HG03139 (cell line): ENCODE measurements at regions not wholly inside any gene's neighbourhood (a gene's known extent, or its start where the extent isn't known, plus 50 kb on each side); places are given as distances from the start of the nearest gene placed in this dataset.

Source experiments
- ATAC-seq: cut with Tn5 transposase; IDR thresholded peaks from one replicate; pipeline ENCODE4 v1.9.1; 2021; ENCODE audit not compliant: unreplicated experiment

DNA sequence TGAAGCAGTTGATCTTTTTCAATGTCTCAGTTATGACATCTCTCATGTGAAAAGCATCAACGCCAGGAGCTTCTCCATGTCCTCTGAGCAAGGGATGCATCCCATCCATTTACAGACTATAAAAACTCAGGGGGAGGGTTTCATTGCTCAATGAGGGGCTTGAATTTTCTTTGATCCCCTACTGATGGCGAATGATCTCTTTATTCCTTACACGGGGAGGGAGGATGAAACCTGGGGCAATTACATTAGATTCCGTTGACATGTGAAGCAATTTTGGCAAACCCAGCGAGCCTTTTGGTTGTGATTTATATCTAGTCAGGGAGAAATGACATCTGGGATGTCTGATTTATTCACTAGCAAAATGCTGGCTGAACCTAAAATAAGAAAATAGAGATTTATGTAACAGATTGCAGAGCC is 268.9 kb downstream of the HIVEP2 start:
- no peak for ATAC-seq

DNA sequence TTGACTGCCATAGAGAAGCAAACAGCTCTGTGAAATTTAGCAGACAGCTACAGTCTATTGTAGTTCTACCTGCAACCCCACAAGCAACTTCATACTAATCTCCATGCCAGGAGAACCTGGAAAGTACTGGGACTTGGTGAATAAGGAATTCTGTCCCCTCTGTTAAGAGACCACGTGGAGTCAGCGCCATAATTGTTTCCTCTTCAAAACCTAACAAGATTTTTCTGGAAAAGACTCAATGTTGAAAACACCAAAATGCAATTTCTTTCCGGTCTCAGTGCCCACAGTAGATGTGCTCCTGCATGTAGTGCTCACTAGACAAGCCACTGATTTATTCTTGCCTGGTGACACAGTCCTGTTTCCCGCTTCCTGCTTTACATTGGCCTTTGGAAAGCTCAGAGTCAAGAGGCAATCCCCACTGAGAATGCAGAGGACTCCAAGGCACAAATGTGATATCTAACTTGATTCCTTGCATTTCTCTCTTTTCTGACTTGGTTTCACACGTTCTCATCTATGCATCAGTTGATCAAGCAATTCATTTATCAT is 268.3 kb downstream of the HIVEP2 start:
- no peak for ATAC-seq

DNA sequence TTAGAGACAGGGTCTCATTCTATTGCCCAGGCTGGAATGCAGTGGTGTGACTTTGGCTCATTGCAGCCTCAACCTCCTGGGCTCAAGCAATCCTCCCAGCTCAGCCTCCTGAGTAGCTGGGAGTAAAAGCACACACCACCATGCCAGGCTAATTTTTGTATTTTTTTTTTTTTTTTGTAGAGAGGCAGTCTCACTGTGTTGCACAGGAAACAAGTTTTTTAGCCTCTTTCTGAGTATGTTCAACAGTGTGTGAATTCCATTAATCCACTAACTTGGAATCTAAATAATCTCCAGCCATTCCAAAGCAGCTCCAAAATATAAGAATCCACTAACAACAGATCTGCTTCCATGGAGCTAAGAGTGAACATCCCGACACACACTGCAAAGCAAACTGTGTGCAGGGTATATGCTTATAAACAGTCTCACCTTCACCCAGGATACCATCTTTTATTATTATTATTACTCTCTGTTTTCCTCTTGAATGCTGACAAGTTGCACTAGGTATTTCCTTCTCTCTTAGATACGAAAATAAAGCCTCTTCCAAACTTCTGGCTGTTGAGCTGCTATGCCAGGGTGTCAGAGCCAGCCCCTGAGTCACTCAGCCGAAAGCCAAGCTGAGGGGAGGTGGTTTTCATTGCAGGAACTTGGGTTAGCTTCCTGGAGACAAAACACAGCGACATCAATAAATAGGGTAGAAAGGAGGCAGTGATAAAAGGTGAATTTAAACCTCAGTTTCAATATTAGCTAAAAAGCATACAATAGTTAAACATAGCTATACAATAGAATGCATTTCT is 264.9 kb downstream of the HIVEP2 start:
- ATAC-seq: no peak

DNA sequence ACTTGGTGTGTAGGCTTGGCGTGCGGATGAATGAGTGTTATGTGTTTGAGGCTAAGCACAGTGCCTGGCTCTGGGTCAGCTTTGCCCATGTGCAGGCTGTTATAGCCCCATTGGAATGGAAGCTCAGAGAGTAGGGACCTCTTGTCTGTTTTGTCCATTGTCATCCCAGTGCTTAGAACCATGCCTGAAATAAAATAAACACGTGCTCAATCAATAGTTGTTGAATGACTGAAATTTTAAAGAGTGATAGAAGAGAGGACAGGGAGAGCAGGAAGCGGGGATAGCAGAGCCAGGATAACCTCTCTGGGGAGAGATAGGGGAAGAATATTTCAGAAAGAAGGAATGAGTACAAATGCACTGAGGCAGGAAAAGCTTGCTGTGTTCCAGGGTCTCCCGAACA is 263.9 kb downstream of the HIVEP2 start:
- no peak for ATAC-seq

DNA sequence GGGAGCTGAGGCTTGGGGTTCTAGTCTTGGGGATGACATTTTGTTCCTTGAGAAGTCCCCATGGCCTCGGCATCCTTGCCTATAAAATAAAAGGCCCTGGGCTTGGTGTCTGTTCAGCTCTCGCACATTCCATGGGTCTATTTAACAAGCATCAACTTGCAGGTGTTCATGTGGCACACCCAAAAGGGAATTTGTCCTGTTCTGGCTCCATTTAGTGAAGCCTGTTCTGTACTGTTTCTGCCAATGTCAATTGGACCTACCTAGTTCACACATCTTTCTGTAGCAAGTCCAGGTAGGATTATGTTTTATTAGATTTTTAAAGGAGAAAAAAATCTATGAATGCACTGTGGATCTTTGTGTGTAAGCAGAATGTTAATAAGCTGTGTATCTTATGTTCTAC is 262.0 kb downstream of the HIVEP2 start:
- ATAC-seq: no peak

DNA sequence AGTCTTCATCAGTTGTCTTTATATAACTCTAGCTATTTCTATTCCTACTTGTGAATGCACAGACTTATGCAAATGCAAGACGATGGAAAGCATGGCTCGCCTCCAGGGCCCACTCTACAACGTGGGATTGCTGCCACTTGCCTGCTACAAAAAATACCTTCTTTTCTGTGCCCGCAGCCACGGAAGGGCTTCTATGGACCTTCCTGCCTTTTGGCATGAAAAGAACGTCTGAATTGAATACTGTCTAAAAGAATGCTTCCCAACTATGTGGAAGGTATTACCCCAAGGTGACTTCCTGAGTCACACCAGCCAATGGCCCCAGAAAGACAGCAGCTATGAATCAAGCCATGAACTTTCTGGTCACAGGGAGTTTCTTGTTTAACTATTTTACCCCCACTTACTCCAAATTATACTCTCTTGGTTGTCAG is 261.2 kb downstream of the HIVEP2 start:
- ATAC-seq: no peak

DNA sequence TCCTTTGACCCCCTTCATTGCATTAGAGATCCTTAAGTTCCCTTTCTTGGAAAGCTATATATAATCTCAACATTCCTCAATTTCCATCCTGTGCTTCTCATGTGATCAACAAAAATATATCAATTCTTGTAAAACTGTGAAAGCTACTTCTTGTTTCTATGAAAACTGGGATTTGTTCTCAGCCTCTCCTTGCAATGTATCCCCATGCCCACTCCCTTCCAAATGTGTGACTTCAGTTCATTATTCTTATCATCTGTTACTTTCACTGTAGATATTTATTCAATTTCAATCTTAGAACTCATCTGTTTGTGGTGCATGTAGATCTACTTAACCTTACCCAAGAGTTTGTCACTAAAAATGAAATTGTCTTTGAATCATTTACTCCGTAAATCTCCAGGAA is 260.6 kb downstream of the HIVEP2 start:
- no peak for ATAC-seq

DNA sequence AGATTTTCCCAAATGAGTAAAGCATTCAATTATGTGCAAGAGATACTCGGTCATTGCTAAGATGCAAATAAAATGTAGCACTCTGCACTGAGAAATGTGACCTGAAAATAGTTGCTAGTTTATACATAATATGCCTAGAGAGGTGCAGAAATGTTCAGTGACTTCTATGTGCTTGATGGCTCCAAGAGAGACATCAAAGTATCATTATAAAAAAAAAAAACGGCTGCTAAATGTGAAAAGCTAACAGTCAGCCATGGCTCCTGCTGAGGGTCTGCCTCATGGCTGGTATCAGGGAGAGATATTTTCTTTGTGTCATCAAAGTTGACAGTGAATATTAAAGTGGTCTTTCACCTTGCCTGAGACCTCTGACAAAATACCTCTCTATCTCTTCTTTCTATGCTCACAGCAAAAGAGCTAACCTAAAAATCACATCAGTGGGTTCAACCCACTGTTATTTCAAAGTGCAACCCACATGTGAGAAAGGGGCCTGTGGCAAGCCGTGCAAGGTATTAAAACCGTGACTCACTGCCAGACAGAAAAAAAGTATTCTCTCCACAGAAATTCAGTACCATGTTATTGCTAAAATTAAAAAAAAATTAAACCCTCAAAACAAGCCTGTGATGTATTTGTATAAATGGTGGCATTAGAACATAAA is 259.0 kb downstream of the HIVEP2 start:
- no peak for ATAC-seq

DNA sequence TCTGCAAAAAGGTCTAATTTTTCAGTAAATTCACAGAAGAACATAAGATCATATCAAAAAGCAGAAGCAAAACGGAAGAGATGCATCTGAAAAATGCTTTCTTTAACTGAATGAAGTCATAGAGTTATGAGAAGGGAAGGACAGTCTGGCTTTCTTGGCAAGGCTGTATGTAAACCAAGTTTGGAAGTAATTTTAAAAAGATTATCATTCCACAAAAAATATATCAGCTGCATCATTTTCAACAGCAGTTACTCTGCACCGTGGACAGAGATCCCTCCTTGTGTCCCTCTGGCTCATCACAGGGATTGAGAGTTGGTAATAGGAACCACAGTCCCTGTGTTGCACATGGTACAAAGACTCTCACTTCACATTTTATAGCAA is 258.5 kb downstream of the HIVEP2 start:
- no peak for ATAC-seq

DNA sequence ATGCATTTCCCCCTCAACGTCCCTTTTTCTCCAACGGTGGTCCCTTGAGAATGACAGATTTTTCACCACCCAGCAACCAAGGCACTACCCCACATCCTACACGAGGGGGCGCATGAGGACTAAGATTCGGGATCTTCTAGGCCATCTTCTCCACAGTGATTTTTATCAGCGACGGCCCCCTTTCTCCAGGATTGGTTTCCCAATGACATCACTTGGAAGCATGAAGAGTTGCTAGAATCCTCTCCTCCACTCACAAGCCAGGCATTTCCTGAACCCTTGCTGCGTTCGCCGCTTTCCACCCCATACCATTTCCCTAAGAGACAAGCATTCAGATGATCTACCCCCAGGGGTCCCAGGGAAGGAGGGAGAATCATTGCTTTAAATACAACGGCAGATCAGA is 252.0 kb downstream of the HIVEP2 start:
- peak; percentile 58 for ATAC-seq

DNA sequence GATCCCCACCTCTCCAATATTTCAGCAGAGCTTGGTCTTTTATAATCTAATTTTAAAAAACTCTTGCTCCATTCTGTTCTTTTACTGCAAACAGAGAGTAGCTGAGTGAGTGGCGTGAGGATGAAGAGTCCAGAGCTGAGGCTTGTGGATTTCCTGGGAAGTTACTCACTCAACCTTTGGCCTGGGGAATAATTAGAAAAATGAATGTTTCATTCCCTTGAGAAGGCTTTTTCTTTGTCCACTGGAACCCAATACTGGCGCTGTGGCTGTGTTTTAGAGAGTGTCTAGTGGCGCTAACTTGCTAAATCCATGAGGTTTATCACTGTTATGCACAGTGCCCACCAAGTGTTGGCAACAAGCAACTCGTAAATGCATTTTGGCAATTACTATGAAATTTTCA is 251.5 kb downstream of the HIVEP2 start:
- no peak for ATAC-seq

DNA sequence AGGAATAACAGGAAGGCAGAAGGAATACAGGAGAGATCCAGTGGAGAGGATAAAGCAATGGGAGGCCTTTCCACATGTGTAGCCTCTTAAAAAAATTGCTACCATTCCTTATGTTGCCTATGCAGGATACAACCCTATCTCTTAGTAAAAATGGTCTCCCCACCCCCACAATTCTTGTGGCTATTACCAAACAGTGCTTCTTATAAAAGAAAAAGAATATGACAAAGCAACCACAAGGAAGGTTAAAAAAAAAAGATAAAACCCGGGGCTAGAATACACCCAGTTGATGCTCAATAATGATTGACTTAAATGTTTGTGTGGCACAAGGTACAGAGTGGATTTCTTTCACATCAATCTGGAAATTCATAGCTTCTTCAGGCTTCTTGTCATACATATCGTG is 250.9 kb downstream of the HIVEP2 start:
- ATAC-seq: no peak

DNA sequence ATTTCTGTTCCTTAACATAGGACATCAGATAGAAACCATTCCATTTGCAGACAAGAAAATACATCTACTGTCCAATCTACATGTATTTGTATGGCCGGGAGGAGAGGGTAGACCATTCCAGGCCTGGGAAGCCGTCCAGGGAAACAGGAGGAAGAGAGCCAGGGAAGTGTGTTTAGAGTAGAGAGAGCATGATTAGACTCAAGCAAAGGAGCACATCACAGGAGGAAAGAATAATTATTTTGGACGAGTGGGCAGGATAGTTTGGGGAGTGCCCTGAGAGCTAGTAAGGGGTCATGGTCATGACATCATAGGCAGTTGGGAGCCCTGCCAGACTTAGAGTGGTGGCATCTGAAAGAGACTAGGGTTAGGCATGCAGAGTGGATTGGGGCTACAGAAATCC is 250.0 kb downstream of the HIVEP2 start:
- ATAC-seq: no peak

DNA sequence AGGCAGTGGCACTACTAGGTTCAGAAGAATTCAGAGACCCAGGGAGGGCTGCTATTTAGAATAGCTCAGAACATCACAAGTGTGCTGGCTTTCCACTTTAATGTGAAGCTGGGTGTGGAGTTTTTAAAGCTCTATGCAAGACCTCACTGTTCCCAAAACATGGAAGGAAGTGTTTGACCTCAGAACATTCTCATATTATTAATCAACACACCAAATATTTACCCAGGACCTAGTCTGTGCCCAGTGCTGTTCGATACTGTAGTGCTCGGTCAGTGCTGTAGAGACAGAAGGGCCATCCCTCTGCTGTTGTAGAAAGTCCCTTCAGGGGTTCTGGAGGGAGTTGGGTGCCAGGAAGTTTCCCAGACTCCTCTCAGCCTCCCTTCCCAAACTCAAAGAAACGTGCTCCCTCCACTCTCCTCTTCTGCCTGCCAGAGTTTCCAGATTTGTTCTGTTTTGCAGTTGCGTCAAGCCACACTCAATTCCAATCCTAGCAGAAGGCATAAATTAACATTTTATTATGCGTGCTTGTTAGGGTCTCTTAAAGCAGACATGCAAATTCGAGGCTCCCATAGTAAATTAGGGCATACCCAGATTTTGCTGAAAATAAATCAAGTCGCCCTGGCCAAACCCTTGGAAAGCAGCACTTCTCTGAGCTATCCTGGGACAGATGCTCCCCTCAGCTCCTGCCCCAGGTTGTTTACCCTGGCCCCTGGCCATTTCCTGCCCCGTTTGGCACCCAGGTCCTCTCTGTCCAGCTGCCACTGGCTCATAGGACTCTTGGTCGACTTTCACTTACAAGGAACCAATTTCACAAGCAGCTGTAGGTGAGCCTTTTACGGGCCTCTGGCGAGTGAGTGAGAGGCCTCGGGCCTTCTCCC is 248.6 kb downstream of the HIVEP2 start:
- ATAC-seq: no peak

DNA sequence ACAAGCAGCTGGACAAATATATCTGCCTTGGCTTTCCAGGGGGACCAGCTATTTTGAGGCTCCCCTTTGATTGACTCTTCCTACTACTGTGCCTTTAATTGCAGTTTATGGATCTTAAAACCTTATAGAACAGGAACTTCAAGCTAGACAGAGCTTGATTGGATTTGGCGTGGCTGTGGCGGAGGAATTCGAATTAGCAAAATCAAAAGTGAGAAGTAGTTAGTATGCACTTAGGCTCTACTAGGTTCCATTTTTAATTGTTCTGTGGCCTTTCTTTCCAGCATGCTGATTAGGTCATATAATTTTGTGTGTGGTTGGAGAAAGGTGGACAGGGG is 248.0 kb downstream of the HIVEP2 start:
- no peak for ATAC-seq

DNA sequence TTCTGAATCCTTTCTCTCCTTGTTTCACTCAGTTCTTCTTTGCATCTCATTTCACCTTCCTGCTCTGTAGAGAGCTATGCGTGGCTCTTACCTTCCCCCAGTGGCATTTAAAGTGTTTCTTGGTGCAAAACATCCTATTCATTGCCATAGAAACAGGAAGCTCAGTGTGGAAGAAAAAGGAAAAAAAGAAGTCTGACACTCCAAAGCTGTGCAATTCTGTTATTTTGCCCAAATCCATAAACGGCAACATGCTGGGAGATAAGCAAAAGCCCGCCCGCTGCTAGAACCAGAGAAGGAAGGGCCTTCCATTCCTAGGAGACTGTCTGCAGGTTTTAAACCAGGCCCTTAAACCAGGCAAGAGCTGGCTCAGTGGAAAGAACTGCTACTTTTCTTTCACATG is 247.1 kb downstream of the HIVEP2 start:
- no peak for ATAC-seq

DNA sequence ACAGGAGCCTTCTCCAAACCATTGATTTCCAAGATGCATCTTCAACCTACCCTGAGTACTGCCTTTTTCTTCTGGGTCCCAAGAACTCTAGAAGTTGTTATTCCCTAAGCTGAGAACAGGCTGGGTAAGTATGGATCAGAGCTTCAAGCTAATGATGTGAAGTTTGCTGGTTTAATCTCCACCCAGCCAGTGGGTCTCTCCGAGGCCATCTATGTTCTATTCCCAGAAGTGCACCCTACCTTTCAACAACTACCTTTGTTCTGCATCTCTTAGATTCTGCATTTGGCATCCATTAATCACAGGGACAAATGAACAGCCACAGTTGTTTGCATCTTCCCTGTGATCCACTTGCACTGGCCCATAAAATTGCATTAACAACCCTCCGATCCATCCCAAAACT is 246.2 kb downstream of the HIVEP2 start:
- ATAC-seq: no peak

DNA sequence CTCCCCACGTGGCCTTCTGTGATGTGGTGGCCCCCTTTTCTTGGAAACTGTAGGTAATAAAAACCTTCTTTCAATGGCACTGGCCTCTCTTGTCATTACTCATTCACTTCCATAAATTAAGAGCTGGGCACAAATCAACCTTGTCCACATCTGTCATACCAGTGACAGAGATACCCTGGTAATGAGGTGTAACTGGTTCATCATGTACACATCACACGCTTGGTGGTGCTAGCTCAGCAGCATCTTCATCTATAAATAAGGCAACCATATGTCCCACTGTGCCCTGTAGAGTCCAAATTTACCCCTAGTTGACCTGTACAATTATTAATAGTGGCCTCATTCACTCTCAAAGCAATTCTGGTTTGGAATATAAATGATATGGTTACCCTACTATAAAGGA is 245.6 kb downstream of the HIVEP2 start:
- ATAC-seq: no peak

DNA sequence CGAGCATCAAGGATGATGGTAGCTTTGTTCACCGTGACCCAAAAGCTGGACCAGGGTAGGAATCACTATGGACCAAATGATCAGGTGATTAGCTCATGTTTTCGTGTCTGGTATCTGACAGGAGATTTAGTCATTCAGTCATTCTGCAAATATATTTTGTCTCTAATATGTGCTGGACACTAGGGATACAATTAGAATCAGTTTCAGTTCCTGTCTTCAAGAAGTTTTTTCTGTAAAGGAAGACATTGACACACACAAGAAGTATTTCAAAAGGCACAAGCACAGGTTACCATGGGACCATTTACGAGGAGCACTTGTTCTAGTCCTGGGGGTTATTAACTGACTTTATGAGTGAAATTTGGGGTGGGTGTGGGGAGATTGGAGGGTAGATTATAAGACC is 244.9 kb downstream of the HIVEP2 start:
- ATAC-seq: no peak

DNA sequence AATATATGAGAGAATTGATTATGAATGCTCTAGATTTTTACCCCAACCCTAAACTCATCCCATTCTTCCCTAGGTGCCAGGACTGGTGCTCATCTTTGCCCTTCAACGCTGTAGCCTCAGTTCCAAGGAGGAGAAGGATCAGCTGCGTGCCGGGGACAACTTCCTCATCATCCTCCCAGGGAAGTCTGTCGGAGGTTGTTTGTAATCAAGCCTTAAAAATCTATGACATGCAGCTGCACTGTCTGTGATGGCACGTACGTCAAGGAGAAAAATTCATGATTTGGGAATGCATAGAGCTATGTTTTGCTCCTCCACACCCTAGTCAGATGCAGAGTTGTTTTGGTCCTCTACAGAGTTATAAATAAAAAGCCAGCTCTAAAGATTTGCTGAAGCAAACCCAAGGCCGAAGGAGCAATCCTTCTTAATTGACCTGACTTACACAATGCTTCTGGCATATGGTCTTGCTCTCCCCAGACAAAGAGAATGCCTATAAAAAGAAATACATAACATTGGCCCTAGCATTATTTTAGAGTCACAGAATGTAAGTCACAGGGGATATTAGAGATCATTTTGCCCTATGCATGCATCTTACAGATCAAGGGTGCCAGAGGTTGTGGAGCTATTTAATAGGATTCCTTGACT is 244.2 kb downstream of the HIVEP2 start:
- ATAC-seq: no peak
